GM06990 (cell line): ENCODE measurements at regions not wholly inside any gene's neighbourhood (a gene's known extent, or its start where the extent isn't known, plus 50 kb on each side); places are given as distances from the start of the nearest gene placed in this dataset.

ENCODE experiments used
- DNase-seq: peaks from one replicate; pipeline ENCODE4 v3.0.0-alpha.2; 2011; ENCODE audit not compliant: insufficient read length; ENCODE audit errors: extremely low read depth
- H3K27me3 ChIP-seq: replicated peaks from 2 replicates; pipeline ENCODE4 v1.6.0; 2011; ENCODE audit warnings: low read length; ENCODE audit not compliant: control insufficient read depth, insufficient read depth
- H3K36me3 ChIP-seq: 2 replicates; pipeline ENCODE4 v1.5.1; 2011; ENCODE audit warnings: low read length; ENCODE audit not compliant: control insufficient read depth, insufficient read depth
- H3K4me3 ChIP-seq: replicated peaks from 2 replicates; pipeline ENCODE4 v1.5.1; 2011; ENCODE audit warnings: low read depth, mild to moderate bottlenecking, control low read depth, low read length
- CTCF ChIP-seq: IDR thresholded peaks from 2 replicates; pipeline ENCODE4 v1.5.1; 2011; ENCODE audit warnings: low read length, control low read depth, mild to moderate bottlenecking, inconsistent platforms; ENCODE audit not compliant: insufficient read depth, poor library complexity, severe bottlenecking

- DNase-seq, result no peak
- Histone ChIP-seq H3K36me3 (no peaks in the 10 kb centered on the region), H3K27me3 (no peaks in the 10 kb centered on the region), H3K4me3 (no peak overlapping the region)
- no peak for TF ChIP-seq CTCF
These were observed 391.7 kb downstream of the TNS1 start for GRCh38 chr2:217611056-217611455.

GRCh38 chr2:217610401-217610814 lies 392.4 kb downstream of the TNS1 start:
- H3K36me3 ChIP-seq, result no peaks in the 10 kb centered on the region
- H3K27me3 ChIP-seq, result no peaks in the 10 kb centered on the region
- no peak overlapping the region for H3K4me3 ChIP-seq
- DNase-seq, result peak; percentile 44
- no peak for TF ChIP-seq CTCF

- Histone ChIP-seq H3K36me3 (no peaks in the 10 kb centered on the region), H3K4me3 (no peak overlapping the region), H3K27me3 (no peaks in the 10 kb centered on the region)
- DNase-seq, result no peak
- no peak for TF ChIP-seq CTCF
These were observed 392.8 kb downstream of the TNS1 start for GRCh38 chr2:217609952-217610351.

GRCh38 chr2:217606296-217606695 lies 396.5 kb downstream of the TNS1 start:
- no peaks in the 10 kb centered on the region for H3K27me3 ChIP-seq
- no peak for TF ChIP-seq CTCF
- H3K4me3 ChIP-seq, result no peak overlapping the region
- no peak for DNase-seq
- H3K36me3 ChIP-seq, result no peaks in the 10 kb centered on the region

- DNase-seq, result no peak
- no peaks in the 10 kb centered on the region for H3K36me3 ChIP-seq
- H3K27me3 ChIP-seq, result no peaks in the 10 kb centered on the region
- TF ChIP-seq CTCF, result no peak
- H3K4me3 ChIP-seq, result no peak overlapping the region
These were observed 398.1 kb downstream of the TNS1 start for GRCh38 chr2:217604527-217605194.

GRCh38 chr2:217601601-217602000 lies 401.2 kb downstream of the TNS1 start:
- TF ChIP-seq CTCF, result no peak
- Histone ChIP-seq H3K27me3 (no peaks in the 10 kb centered on the region), H3K4me3 (no peak overlapping the region), H3K36me3 (no peaks in the 10 kb centered on the region)
- no peak for DNase-seq
